NCI-H2196 treated with DMSO at 0.1 percent for 48 hours (cell line): ENCODE measurements at regions not wholly inside any gene's neighbourhood (a gene's known extent, or its start where the extent isn't known, plus 50 kb on each side); places are given as distances from the start of the nearest gene placed in this dataset.
"Not testable (repeated sequence)": the region's sequence is repeated elsewhere in the genome, so short reads cannot be mapped to it uniquely, and the experiment has no call there.

Experiments used
- DNase-seq: peaks from one replicate; lab custom pipeline; 2025; ENCODE audit not compliant: unreplicated experiment; lab: John Stamatoyannopoulos, UW

GRCh38 chr13:65830411-65831205 lies 1399.5 kb downstream of the PCDH9 start:
- DNase-seq: no peak

GRCh38 chr13:65829241-65830008 lies 1400.7 kb downstream of the PCDH9 start:
- no peak for DNase-seq

- DNase-seq: no peak
These were observed 1403.5 kb downstream of the PCDH9 start for GRCh38 chr13:65826657-65827056.

- DNase-seq: no peak
These were observed 1405.1 kb downstream of the PCDH9 start for GRCh38 chr13:65825039-65825438.

- no peak for DNase-seq
These were observed 1422.1 kb downstream of the PCDH9 start for GRCh38 chr13:65808061-65808460.

GRCh38 chr13:65803530-65804392 lies 1426.4 kb downstream of the PCDH9 start:
- no peak for DNase-seq

- DNase-seq: no peak
These were observed 1440.3 kb downstream of the PCDH9 start for GRCh38 chr13:65789815-65790214.

- no peak for DNase-seq
These were observed 1443.1 kb downstream of the PCDH9 start for GRCh38 chr13:65787082-65787481.

- DNase-seq: no peak
These were observed 1445.9 kb downstream of the PCDH9 start for GRCh38 chr13:65784088-65784816.

- DNase-seq: no peak
These were observed 1446.8 kb downstream of the PCDH9 start for GRCh38 chr13:65783383-65783782.

GRCh38 chr13:65771704-65772313 lies 1458.3 kb downstream of the PCDH9 start:
- DNase-seq: not testable (repeated sequence)

GRCh38 chr13:65768545-65768944 lies 1461.6 kb downstream of the PCDH9 start:
- DNase-seq: no peak

GRCh38 chr13:65763811-65764210 lies 1466.3 kb downstream of the PCDH9 start:
- DNase-seq: no peak

- DNase-seq: no peak
These were observed 1468.1 kb downstream of the PCDH9 start for GRCh38 chr13:65762012-65762411.

- DNase-seq: no peak
These were observed 1474.0 kb downstream of the PCDH9 start for GRCh38 chr13:65756071-65756671.

- no peak for DNase-seq
These were observed 1481.9 kb downstream of the PCDH9 start for GRCh38 chr13:65748227-65748626.

- no peak for DNase-seq
These were observed 1483.7 kb downstream of the PCDH9 start for GRCh38 chr13:65746406-65746921.

- DNase-seq: no peak
These were observed 1485.3 kb downstream of the PCDH9 start for GRCh38 chr13:65744836-65745235.

GRCh38 chr13:65733110-65733509 lies 1497.0 kb downstream of the PCDH9 start:
- DNase-seq: no peak

- no peak for DNase-seq
These were observed 1503.1 kb downstream of the PCDH9 start for GRCh38 chr13:65727070-65727469.
